HepG2 (cell line): ENCODE measurements at regions not wholly inside any gene's neighbourhood (a gene's known extent, or its start where the extent isn't known, plus 50 kb on each side); places are given as distances from the start of the nearest gene placed in this dataset.

Source experiments
- JUNB ChIP-seq: sonication (generic); formaldehyde crosslinking; IDR thresholded peaks from 2 replicates; pipeline ENCODE4 v1.8.0; 2022; ENCODE audit warnings: missing genetic modification reagents, mild to moderate bottlenecking, borderline replicate concordance
- POLR2AphosphoS5 ChIP-seq: IDR thresholded peaks from 2 replicates; pipeline ENCODE4 v1.6.1; 2012; ENCODE audit warnings: low read depth, low read length
- TF ChIP-seq, protein P1 (sequence below): sonication (generic); formaldehyde crosslinking; IDR thresholded peaks from 2 replicates; pipeline ENCODE4 v1.5.0; 2020; ENCODE audit warnings: mild to moderate bottlenecking, missing genetic modification reagents, moderate library complexity
- TF ChIP-seq, protein P2 (sequence below): conservative IDR thresholded peaks from 2 replicates; pipeline ENCODE4 v1.6.1; 2018; ENCODE audit warnings: missing genetic modification reagents
- TF ChIP-seq, protein P3 (sequence below): sonication (generic); formaldehyde crosslinking; conservative IDR thresholded peaks from 2 replicates; pipeline ENCODE4 v1.5.0; 2020; ENCODE audit warnings: missing genetic modification reagents

GRCh38 chr5:3994628-3995027 lies 399.0 kb downstream of the IRX1 start:
- TF ChIP-seq, protein P1, sequence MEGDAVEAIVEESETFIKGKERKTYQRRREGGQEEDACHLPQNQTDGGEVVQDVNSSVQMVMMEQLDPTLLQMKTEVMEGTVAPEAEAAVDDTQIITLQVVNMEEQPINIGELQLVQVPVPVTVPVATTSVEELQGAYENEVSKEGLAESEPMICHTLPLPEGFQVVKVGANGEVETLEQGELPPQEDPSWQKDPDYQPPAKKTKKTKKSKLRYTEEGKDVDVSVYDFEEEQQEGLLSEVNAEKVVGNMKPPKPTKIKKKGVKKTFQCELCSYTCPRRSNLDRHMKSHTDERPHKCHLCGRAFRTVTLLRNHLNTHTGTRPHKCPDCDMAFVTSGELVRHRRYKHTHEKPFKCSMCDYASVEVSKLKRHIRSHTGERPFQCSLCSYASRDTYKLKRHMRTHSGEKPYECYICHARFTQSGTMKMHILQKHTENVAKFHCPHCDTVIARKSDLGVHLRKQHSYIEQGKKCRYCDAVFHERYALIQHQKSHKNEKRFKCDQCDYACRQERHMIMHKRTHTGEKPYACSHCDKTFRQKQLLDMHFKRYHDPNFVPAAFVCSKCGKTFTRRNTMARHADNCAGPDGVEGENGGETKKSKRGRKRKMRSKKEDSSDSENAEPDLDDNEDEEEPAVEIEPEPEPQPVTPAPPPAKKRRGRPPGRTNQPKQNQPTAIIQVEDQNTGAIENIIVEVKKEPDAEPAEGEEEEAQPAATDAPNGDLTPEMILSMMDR (CRISPR knock-in tag) = no peak
- TF ChIP-seq, protein P2, sequence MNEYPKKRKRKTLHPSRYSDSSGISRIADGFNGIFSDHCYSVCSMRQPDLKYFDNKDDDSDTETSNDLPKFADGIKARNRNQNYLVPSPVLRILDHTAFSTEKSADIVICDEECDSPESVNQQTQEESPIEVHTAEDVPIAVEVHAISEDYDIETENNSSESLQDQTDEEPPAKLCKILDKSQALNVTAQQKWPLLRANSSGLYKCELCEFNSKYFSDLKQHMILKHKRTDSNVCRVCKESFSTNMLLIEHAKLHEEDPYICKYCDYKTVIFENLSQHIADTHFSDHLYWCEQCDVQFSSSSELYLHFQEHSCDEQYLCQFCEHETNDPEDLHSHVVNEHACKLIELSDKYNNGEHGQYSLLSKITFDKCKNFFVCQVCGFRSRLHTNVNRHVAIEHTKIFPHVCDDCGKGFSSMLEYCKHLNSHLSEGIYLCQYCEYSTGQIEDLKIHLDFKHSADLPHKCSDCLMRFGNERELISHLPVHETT (CRISPR knock-in tag) = no peak
- TF ChIP-seq, protein P3, sequence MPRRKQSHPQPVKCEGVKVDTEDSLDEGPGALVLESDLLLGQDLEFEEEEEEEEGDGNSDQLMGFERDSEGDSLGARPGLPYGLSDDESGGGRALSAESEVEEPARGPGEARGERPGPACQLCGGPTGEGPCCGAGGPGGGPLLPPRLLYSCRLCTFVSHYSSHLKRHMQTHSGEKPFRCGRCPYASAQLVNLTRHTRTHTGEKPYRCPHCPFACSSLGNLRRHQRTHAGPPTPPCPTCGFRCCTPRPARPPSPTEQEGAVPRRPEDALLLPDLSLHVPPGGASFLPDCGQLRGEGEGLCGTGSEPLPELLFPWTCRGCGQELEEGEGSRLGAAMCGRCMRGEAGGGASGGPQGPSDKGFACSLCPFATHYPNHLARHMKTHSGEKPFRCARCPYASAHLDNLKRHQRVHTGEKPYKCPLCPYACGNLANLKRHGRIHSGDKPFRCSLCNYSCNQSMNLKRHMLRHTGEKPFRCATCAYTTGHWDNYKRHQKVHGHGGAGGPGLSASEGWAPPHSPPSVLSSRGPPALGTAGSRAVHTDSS (CRISPR knock-in tag) = no peak
- TF ChIP-seq POLR2AphosphoS5 (no peak), JUNB (CRISPR knock-in tag) (no peak)
